ENCODE measurements at regions not wholly inside any gene's neighbourhood (a gene's known extent, or its start where the extent isn't known, plus 50 kb on each side); places are given as distances from the start of the nearest gene placed in this dataset.
"Not testable (repeated sequence)": the region's sequence is repeated elsewhere in the genome, so short reads cannot be mapped to it uniquely, and the experiment has no call there.

GRCh38 chr12:5276327-5276880 lies 155.5 kb upstream of the NTF3 start:
- Histone ChIP-seq H3K27ac (ENCODE audit: low read depth in 1 of 2, low read length in 2 of 2) (no peak overlapping the region), H3K4me3 (ENCODE audit: low read length in 2 of 2) (no peak overlapping the region), H3K9me3 (ENCODE audit: control insufficient read depth, low read length) (no peaks in the 10 kb centered on the region), H3K36me3 (ENCODE audit: control insufficient read depth in 1 of 2, insufficient read depth in 2 of 2, low read length in 1 of 2) (no peaks in the 10 kb centered on the region), H3K4me1 (ENCODE audit: control insufficient read depth in 1 of 2, insufficient read depth in 2 of 2, low read length in 2 of 2) (no peaks in the 10 kb centered on the region), H3K27me3 (ENCODE audit: control insufficient read depth in 1 of 2, insufficient read depth in 2 of 2, low read length in 1 of 2) (no peaks in the 10 kb centered on the region)
- DNase-seq, result no peak
- ATAC-seq (ENCODE audit: low FRiP score), result no peak
- intact Hi-C loops (cut with DNase I), result no loop called here
- WGBS, 2 donors, result 85 to 88% methylated on average over 4 of the region's 4 CpGs

GRCh38 chr12:5280086-5280485 lies 151.8 kb upstream of the NTF3 start:
- intact Hi-C loops (cut with DNase I), result no loop called here
- ATAC-seq (ENCODE audit: low FRiP score) (no peak), DNase-seq (no peak)
- no peaks in the 10 kb centered on the region for H3K27me3 ChIP-seq (ENCODE audit: control insufficient read depth in 1 of 2, insufficient read depth in 2 of 2, low read length in 1 of 2)
- no peak overlapping the region for H3K27ac ChIP-seq (ENCODE audit: low read depth in 1 of 2, low read length in 2 of 2)
- no peaks in the 10 kb centered on the region for H3K4me1 ChIP-seq (ENCODE audit: control insufficient read depth in 1 of 2, insufficient read depth in 2 of 2, low read length in 2 of 2)
- no peaks in the 10 kb centered on the region for H3K9me3 ChIP-seq (ENCODE audit: control insufficient read depth, low read length)
- H3K36me3 ChIP-seq (ENCODE audit: control insufficient read depth in 1 of 2, insufficient read depth in 2 of 2, low read length in 1 of 2), result no peaks in the 10 kb centered on the region
- no peak overlapping the region for H3K4me3 ChIP-seq (ENCODE audit: low read length in 2 of 2)
- 95 to 100% methylated on average over 5 of the region's 5 CpGs for WGBS, 2 donors

GRCh38 chr12:5290368-5290767 lies 141.5 kb upstream of the NTF3 start:
- intact Hi-C loops (cut with DNase I); H3K27me3 ChIP-seq (ENCODE audit: control insufficient read depth in 1 of 2, insufficient read depth in 2 of 2, low read length in 1 of 2); DNase-seq; H3K4me3 ChIP-seq (ENCODE audit: low read length in 2 of 2); H3K36me3 ChIP-seq (ENCODE audit: control insufficient read depth in 1 of 2, insufficient read depth in 2 of 2, low read length in 1 of 2); ATAC-seq (ENCODE audit: low FRiP score); H3K4me1 ChIP-seq (ENCODE audit: control insufficient read depth in 1 of 2, insufficient read depth in 2 of 2, low read length in 2 of 2); H3K27ac ChIP-seq (ENCODE audit: low read depth in 1 of 2, low read length in 2 of 2); H3K9me3 ChIP-seq (ENCODE audit: control insufficient read depth, low read length): not testable (repeated sequence)
- WGBS, 2 donors, result 80 to 87% methylated on average over 15 to 21 of the region's 21 CpGs

GRCh38 chr12:5292651-5293050 lies 139.3 kb upstream of the NTF3 start:
- Histone ChIP-seq H3K9me3 (ENCODE audit: control insufficient read depth, low read length) (no peaks in the 10 kb centered on the region), H3K4me1 (ENCODE audit: control insufficient read depth in 1 of 2, insufficient read depth in 2 of 2, low read length in 2 of 2) (no peaks in the 10 kb centered on the region), H3K36me3 (ENCODE audit: control insufficient read depth in 1 of 2, insufficient read depth in 2 of 2, low read length in 1 of 2) (no peaks in the 10 kb centered on the region), H3K27me3 (ENCODE audit: control insufficient read depth in 1 of 2, insufficient read depth in 2 of 2, low read length in 1 of 2) (no peaks in the 10 kb centered on the region), H3K4me3 (ENCODE audit: low read length in 2 of 2) (no peak overlapping the region), H3K27ac (ENCODE audit: low read depth in 1 of 2, low read length in 2 of 2) (no peak overlapping the region)
- intact Hi-C loops (cut with DNase I), result no loop called here
- ATAC-seq (ENCODE audit: low FRiP score) (no peak), DNase-seq (no peak)
- 78 to 86% methylated on average over 5 of the region's 5 CpGs for WGBS, 2 donors

- no peak for DNase-seq
- Histone ChIP-seq H3K4me3 (ENCODE audit: low read length in 2 of 2) (no peak overlapping the region), H3K9me3 (ENCODE audit: control insufficient read depth, low read length) (no peaks in the 10 kb centered on the region), H3K27me3 (ENCODE audit: control insufficient read depth in 1 of 2, insufficient read depth in 2 of 2, low read length in 1 of 2) (no peaks in the 10 kb centered on the region), H3K4me1 (ENCODE audit: control insufficient read depth in 1 of 2, insufficient read depth in 2 of 2, low read length in 2 of 2) (no peaks in the 10 kb centered on the region), H3K36me3 (ENCODE audit: control insufficient read depth in 1 of 2, insufficient read depth in 2 of 2, low read length in 1 of 2) (no peaks in the 10 kb centered on the region), H3K27ac (ENCODE audit: low read depth in 1 of 2, low read length in 2 of 2) (no peak overlapping the region)
- intact Hi-C loops (cut with DNase I), result no loop called here
- no peak for ATAC-seq (ENCODE audit: low FRiP score)
- 81 to 88% methylated on average over 2 of the region's 2 CpGs for WGBS, 2 donors
Measured at GRCh38 chr12:5293773-5294172, 138.1 kb upstream of the NTF3 start.

GRCh38 chr12:5294274-5295070 lies 137.4 kb upstream of the NTF3 start:
- DNase-seq (no peak), ATAC-seq (ENCODE audit: low FRiP score) (no peak)
- intact Hi-C loops (cut with DNase I), result no loop called here

GRCh38 chr12:5295151-5295550 lies 136.8 kb upstream of the NTF3 start:
- Histone ChIP-seq H3K36me3 (ENCODE audit: control insufficient read depth in 1 of 2, insufficient read depth in 2 of 2, low read length in 1 of 2) (no peaks in the 10 kb centered on the region), H3K4me1 (ENCODE audit: control insufficient read depth in 1 of 2, insufficient read depth in 2 of 2, low read length in 2 of 2) (no peaks in the 10 kb centered on the region), H3K27ac (ENCODE audit: low read depth in 1 of 2, low read length in 2 of 2) (no peak overlapping the region), H3K27me3 (ENCODE audit: control insufficient read depth in 1 of 2, insufficient read depth in 2 of 2, low read length in 1 of 2) (no peaks in the 10 kb centered on the region), H3K9me3 (ENCODE audit: control insufficient read depth, low read length) (no peaks in the 10 kb centered on the region), H3K4me3 (ENCODE audit: low read length in 2 of 2) (no peak overlapping the region)
- ATAC-seq (ENCODE audit: low FRiP score), result no peak
- no peak for DNase-seq
- intact Hi-C loops (cut with DNase I), result no loop called here
- 62 to 67% methylated on average over 3 of the region's 3 CpGs for WGBS, 2 donors

More at GRCh38 chr12:5294274-5295070, 137.4 kb upstream of the NTF3 start:
- WGBS, 2 donors, result 87 to 92% methylated on average over 11 of the region's 11 CpGs
- Histone ChIP-seq H3K27me3 (ENCODE audit: control insufficient read depth in 1 of 2, insufficient read depth in 2 of 2, low read length in 1 of 2) (no peaks in the 10 kb centered on the region), H3K27ac (ENCODE audit: low read depth in 1 of 2, low read length in 2 of 2) (no peak overlapping the region), H3K4me3 (ENCODE audit: low read length in 2 of 2) (no peak overlapping the region), H3K36me3 (ENCODE audit: control insufficient read depth in 1 of 2, insufficient read depth in 2 of 2, low read length in 1 of 2) (no peaks in the 10 kb centered on the region), H3K9me3 (ENCODE audit: control insufficient read depth, low read length) (no peaks in the 10 kb centered on the region), H3K4me1 (ENCODE audit: control insufficient read depth in 1 of 2, insufficient read depth in 2 of 2, low read length in 2 of 2) (no peaks in the 10 kb centered on the region)

- ATAC-seq (ENCODE audit: low FRiP score), result no peak
Measured at GRCh38 chr12:5295996-5296395, 135.9 kb upstream of the NTF3 start.

GRCh38 chr12:5301539-5301938 lies 130.4 kb upstream of the NTF3 start:
- Histone ChIP-seq H3K4me3 (ENCODE audit: low read length in 2 of 2) (no peak overlapping the region), H3K27ac (ENCODE audit: low read depth in 1 of 2, low read length in 2 of 2) (no peak overlapping the region), H3K27me3 (ENCODE audit: control insufficient read depth in 1 of 2, insufficient read depth in 2 of 2, low read length in 1 of 2) (peaks cover 0 to 1% of the 10 kb centered on the region in 2 donors), H3K36me3 (ENCODE audit: control insufficient read depth in 1 of 2, insufficient read depth in 2 of 2, low read length in 1 of 2) (no peaks in the 10 kb centered on the region), H3K9me3 (ENCODE audit: control insufficient read depth, low read length) (no peaks in the 10 kb centered on the region), H3K4me1 (ENCODE audit: control insufficient read depth in 1 of 2, insufficient read depth in 2 of 2, low read length in 2 of 2) (no peaks in the 10 kb centered on the region)
- ATAC-seq (ENCODE audit: low FRiP score) (no peak), DNase-seq (no peak)
- intact Hi-C loops (cut with DNase I), result no loop called here

More at GRCh38 chr12:5295996-5296395, 135.9 kb upstream of the NTF3 start:
- Histone ChIP-seq H3K9me3 (ENCODE audit: control insufficient read depth, low read length) (no peaks in the 10 kb centered on the region), H3K4me1 (ENCODE audit: control insufficient read depth in 1 of 2, insufficient read depth in 2 of 2, low read length in 2 of 2) (no peaks in the 10 kb centered on the region), H3K27me3 (ENCODE audit: control insufficient read depth in 1 of 2, insufficient read depth in 2 of 2, low read length in 1 of 2) (no peaks in the 10 kb centered on the region), H3K27ac (ENCODE audit: low read depth in 1 of 2, low read length in 2 of 2) (no peak overlapping the region), H3K4me3 (ENCODE audit: low read length in 2 of 2) (no peak overlapping the region), H3K36me3 (ENCODE audit: control insufficient read depth in 1 of 2, insufficient read depth in 2 of 2, low read length in 1 of 2) (no peaks in the 10 kb centered on the region)
- intact Hi-C loops (cut with DNase I), result no loop called here
- 88 to 93% methylated on average over 2 of the region's 2 CpGs for WGBS, 2 donors
- DNase-seq, result no peak
